Nephron (organoid): ENCODE measurements at regions not wholly inside any gene's neighbourhood (a gene's known extent, or its start where the extent isn't known, plus 50 kb on each side); places are given as distances from the start of the nearest gene placed in this dataset.

ENCODE experiments used
- H3K27ac Mint-ChIP-seq, 3 experiments: 2 replicates each; pipeline ENCODE4 v1.8.0; 2020; ENCODE audit warnings: mixed read lengths in 3 of 3, mild to moderate bottlenecking in 2 of 3, moderate library complexity in 1 of 3
- H3K27me3 Mint-ChIP-seq: 2 replicates; pipeline ENCODE4 v1.8.0; 2021; ENCODE audit warnings: low read depth, mild to moderate bottlenecking, moderate library complexity, mixed read lengths
- H3K36me3 Mint-ChIP-seq: 2 replicates; pipeline ENCODE4 v1.8.0; 2020; ENCODE audit warnings: low read depth, mixed read lengths
- H3K4me1 Mint-ChIP-seq: 2 replicates; pipeline ENCODE4 v1.8.0; 2020; ENCODE audit warnings: mixed read lengths
- H3K4me3 Mint-ChIP-seq, 3 experiments: 2 replicates each; pipeline ENCODE4 v1.8.0; 2020; ENCODE audit warnings: mild to moderate bottlenecking in 3 of 3, mixed read lengths in 3 of 3, moderate library complexity in 2 of 3
- H3K9me3 Mint-ChIP-seq: 2 replicates; pipeline ENCODE4 v1.8.0; 2020; ENCODE audit warnings: mixed read lengths
- CTCF ChIP-seq, 3 experiments: fragments of 200-600 bp; sonication (generic); IDR thresholded peaks; one replicate each; pipeline ENCODE4 v1.5.0; 2021; ENCODE audit warnings: antibody characterized with exemption in 3 of 3; ENCODE audit not compliant: unreplicated experiment in 3 of 3

DNA sequence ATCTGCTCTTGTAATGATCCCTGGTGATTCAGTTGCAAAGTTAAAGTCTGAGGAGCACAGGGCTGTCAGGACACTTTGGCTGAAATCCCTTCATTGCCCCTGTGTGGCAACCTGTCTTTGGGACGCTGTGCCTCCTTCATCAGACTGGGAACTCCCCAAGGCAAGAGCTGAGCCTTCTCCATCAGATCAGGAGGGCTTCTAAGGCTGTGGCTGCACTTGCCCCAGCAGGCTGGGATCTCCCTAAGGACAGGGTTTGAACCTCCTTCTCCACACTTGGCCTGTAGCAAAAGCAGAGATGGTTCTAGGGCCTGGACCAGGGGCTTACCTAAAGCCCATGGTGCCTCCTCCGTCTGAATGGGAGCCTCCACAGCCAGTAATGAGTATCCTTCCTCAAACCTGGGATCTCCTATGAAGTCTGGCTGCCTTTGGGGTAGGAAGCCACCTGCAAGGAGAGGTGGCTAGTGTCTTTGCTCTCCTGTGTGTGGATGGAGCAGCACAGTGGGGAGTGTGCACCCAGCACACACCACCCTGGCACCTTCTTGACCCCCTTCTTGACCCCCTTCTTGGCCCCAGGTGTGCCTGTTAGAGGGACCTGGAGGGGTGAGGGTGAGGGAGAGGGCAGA is 79.0 kb upstream of the NKD1 start:
- Mint-ChIP-seq H3K4me3 (peak overlapping the region; percentile 69 to 72 (median 69)), H3K4me1 (peaks cover 33% of the 10 kb centered on the region), H3K9me3 (peaks cover 3% of the 10 kb centered on the region), H3K36me3 (no peaks in the 10 kb centered on the region), H3K27me3 (peaks cover 40% of the 10 kb centered on the region), H3K27ac (peak overlapping the region in 1 of 3 experiments; percentile 54)
- TF ChIP-seq CTCF (IDR thresholded peaks at IDR 0.05; ENCODE audit: unreplicated experiment in 3 of 3), result no peak

- H3K27me3 Mint-ChIP-seq, result peaks cover 41% of the 10 kb centered on the region
- peak overlapping the region; percentile 69 to 72 (median 69) for H3K4me3 Mint-ChIP-seq
These were observed 79.5 kb upstream of the NKD1 start for GRCh38 chr16:50468749-50469078.

DNA sequence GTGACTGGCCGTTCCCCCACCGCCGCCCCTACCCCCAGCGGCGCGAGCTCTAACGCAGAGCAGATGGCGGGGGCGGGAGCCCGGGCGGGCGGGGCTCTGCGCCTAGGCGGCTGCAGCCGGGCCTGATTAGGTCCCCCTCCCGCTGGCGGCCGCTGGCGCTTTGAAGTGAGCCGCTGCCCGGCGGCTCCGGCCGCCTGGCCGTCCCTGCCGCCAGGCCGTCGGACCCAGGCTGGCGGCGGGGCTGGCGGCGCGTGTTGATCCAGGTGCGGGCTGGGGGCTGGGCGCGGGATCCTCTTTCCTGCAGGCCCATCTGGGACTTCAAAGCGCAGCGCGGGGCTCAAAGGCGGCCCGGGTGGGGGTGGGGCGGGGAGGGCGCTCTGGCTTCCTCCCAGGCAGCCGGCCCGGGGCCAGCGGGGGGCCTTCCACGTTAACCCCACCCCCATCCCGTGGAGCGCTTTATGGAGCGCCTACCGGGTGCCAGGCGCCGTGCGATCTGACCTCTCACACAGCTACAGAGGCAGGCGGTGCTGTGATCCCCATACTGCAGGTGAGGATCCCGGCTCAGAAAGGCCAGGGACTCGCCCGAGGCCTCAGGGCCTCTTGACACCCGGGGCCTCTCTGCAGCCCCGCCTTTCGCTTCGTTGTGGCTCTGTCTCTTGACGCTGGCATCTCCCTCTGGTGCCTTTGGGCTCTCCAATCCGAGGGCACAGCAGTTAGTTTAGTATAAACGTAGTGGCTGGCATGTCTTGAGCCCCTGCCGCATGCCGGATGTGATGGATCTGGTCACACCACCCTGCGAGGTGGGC is 80.0 kb upstream of the NKD1 start:
- peak overlapping the region; percentile 41 to 62 (median 42) for H3K27ac Mint-ChIP-seq
- no peak for TF ChIP-seq CTCF (IDR thresholded peaks at IDR 0.05; ENCODE audit: unreplicated experiment in 3 of 3)

More at GRCh38 chr16:50468749-50469078, 79.5 kb upstream of the NKD1 start:
- Mint-ChIP-seq H3K27ac (peak overlapping the region in 1 of 3 experiments; percentile 41), H3K4me1 (peaks cover 33% of the 10 kb centered on the region), H3K36me3 (no peaks in the 10 kb centered on the region), H3K9me3 (peaks cover 3% of the 10 kb centered on the region)
- TF ChIP-seq CTCF (IDR thresholded peaks at IDR 0.05; ENCODE audit: unreplicated experiment in 3 of 3), result no peak

DNA sequence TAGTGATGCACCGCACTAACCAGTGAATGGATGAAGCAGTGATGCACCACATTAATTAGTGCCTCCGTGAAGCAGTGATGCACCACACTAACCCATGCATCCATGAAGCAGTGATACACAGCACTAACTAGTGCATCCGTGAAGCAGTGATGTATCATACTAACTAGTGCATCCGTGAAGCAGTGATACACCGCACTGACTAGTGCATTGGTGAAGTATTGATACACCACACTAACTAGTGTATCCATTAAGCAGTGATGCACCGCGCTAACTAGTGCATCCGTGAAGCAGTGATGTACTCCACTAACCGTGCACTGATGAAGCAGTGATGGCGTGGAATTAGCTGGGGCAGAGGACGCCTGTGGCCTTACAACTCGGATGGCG is 80.6 kb upstream of the NKD1 start:
- Mint-ChIP-seq H3K36me3 (no peaks in the 10 kb centered on the region), H3K27me3 (peaks cover 45% of the 10 kb centered on the region), H3K4me1 (peaks cover 40% of the 10 kb centered on the region), H3K4me3 (peak overlapping the region; percentile 75 to 85 (median 84)), H3K9me3 (peaks cover 3% of the 10 kb centered on the region), H3K27ac (peak overlapping the region in 2 of 3 experiments; percentile 42 to 62)
- TF ChIP-seq CTCF (IDR thresholded peaks at IDR 0.05; ENCODE audit: unreplicated experiment in 3 of 3), result no peak

More for the DNA sequence above, 80.0 kb upstream of the NKD1 start:
- Mint-ChIP-seq H3K4me1 (peaks cover 35% of the 10 kb centered on the region), H3K27me3 (peaks cover 43% of the 10 kb centered on the region), H3K4me3 (peak overlapping the region; percentile 75 to 85 (median 84)), H3K9me3 (peaks cover 3% of the 10 kb centered on the region), H3K36me3 (no peaks in the 10 kb centered on the region)

DNA sequence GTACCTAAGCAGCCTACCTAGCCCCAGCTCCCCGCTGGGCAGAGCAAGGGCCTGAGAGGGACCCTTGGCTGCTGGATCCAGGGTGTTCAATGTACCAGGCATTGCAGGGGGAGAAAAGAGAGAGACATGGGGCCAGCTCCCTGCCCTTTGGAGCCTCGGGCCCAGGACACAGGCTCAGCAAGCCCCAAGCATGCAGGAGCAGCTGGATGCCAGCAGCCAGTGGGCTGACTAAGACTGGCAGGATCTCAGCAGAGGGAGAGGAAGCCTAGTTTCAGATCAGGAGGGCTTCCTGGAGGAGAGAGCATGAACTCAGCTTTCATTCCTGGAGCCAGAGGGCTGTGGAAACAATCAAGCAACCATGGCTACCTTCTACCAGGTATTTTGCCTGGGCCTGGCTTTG is 82.0 kb upstream of the NKD1 start:
- peaks cover 51% of the 10 kb centered on the region for H3K27me3 Mint-ChIP-seq
- peak overlapping the region in 1 of 3 experiments; percentile 52 for H3K27ac Mint-ChIP-seq
- no peak for TF ChIP-seq CTCF (IDR thresholded peaks at IDR 0.05; ENCODE audit: unreplicated experiment in 3 of 3)
- H3K4me1 Mint-ChIP-seq, result peaks cover 40% of the 10 kb centered on the region
- no peaks in the 10 kb centered on the region for H3K9me3 Mint-ChIP-seq
- no peaks in the 10 kb centered on the region for H3K36me3 Mint-ChIP-seq
- H3K4me3 Mint-ChIP-seq, result peak overlapping the region in 1 of 3 experiments; percentile 10
